Osteocyte (in vitro differentiated cells): ENCODE measurements at regions not wholly inside any gene's neighbourhood (a gene's known extent, or its start where the extent isn't known, plus 50 kb on each side); places are given as distances from the start of the nearest gene placed in this dataset.
"Not testable (repeated sequence)": the region's sequence is repeated elsewhere in the genome, so short reads cannot be mapped to it uniquely, and the experiment has no call there.

Source experiments
- DNase-seq: peaks from one replicate; pipeline ENCODE4 v3.0.0; 2021; ENCODE audit warnings: mixed read lengths; ENCODE audit not compliant: unreplicated experiment; ENCODE audit errors: extremely low spot score
- H3K27ac Mint-ChIP-seq: one replicate; pipeline ENCODE4 v1.8.0; 2021; ENCODE audit warnings: mild to moderate bottlenecking, mixed read lengths; ENCODE audit not compliant: unreplicated experiment
- H3K27me3 Mint-ChIP-seq: one replicate; pipeline ENCODE4 v1.8.0; 2021; ENCODE audit warnings: mixed read lengths; ENCODE audit not compliant: unreplicated experiment
- H3K36me3 Mint-ChIP-seq: one replicate; pipeline ENCODE4 v1.8.0; 2021; ENCODE audit warnings: mixed read lengths; ENCODE audit not compliant: unreplicated experiment
- H3K4me1 Mint-ChIP-seq: one replicate; pipeline ENCODE4 v1.8.0; 2021; ENCODE audit warnings: mixed read lengths; ENCODE audit not compliant: unreplicated experiment
- H3K4me3 Mint-ChIP-seq: one replicate; pipeline ENCODE4 v1.8.0; 2021; ENCODE audit warnings: mild to moderate bottlenecking, moderate library complexity, mixed read lengths; ENCODE audit not compliant: unreplicated experiment
- H3K9me3 Mint-ChIP-seq: one replicate; pipeline ENCODE4 v1.8.0; 2021; ENCODE audit warnings: mixed read lengths; ENCODE audit not compliant: unreplicated experiment
- CTCF ChIP-seq: fragments of 200-600 bp; sonication (generic); IDR thresholded peaks from 2 replicates; pipeline ENCODE4 v1.5.0; 2021; ENCODE audit warnings: antibody characterized with exemption, mild to moderate bottlenecking, moderate library complexity

- Mint-ChIP-seq H3K36me3 (peaks cover 2% of the 10 kb centered on the region), H3K4me1 (no peaks in the 10 kb centered on the region), H3K4me3 (no peak overlapping the region), H3K9me3 (peaks cover 17% of the 10 kb centered on the region), H3K27me3 (no peaks in the 10 kb centered on the region), H3K27ac (no peak overlapping the region)
- DNase-seq: no peak
- TF ChIP-seq CTCF: no peak
Measured at GRCh38 chr7:57821438-57822382, 371.7 kb downstream of the ZNF716 start.

DNA sequence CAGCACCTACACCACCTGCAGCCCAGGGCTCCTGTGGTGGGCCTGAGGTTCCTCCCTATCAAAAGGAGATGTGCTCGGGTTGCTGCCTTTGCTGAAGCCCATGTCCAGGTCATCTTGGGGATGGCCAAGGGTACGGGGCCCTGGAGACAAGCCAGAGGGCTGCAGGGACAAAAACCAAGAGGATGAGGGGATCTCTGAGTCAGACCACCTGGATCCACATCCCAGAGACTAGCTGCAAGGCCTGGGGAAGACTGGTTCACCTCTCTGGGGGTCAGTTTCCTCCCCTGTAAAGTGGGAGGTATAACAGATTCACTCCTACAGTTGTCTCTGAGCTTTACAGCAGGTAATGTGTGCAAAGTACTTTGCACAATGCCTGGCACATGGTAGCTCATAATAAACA, 376.6 kb downstream of the ZNF716 start:
- H3K4me1 Mint-ChIP-seq, DNase-seq, H3K27ac Mint-ChIP-seq, H3K27me3 Mint-ChIP-seq, H3K36me3 Mint-ChIP-seq, H3K4me3 Mint-ChIP-seq: not testable (repeated sequence)
- H3K9me3 Mint-ChIP-seq: peaks cover 10% of the 10 kb centered on the region

GRCh38 chr7:57835161-57835560, 385.2 kb downstream of the ZNF716 start:
- not testable (repeated sequence) for H3K9me3 Mint-ChIP-seq, DNase-seq, H3K36me3 Mint-ChIP-seq

GRCh38 chr7:57839152-57839551, 389.2 kb downstream of the ZNF716 start:
- H3K4me3 Mint-ChIP-seq, H3K4me1 Mint-ChIP-seq, H3K27ac Mint-ChIP-seq: not testable (repeated sequence)

More at GRCh38 chr7:57835161-57835560, 385.2 kb downstream of the ZNF716 start:
- not testable (repeated sequence) for H3K4me3 Mint-ChIP-seq, H3K27me3 Mint-ChIP-seq, H3K4me1 Mint-ChIP-seq, H3K27ac Mint-ChIP-seq

GRCh38 chr7:57867884-57868701, 418.1 kb downstream of the ZNF716 start:
- Mint-ChIP-seq H3K4me1 (no peaks in the 10 kb centered on the region), H3K27ac (no peak overlapping the region), H3K4me3 (no peak overlapping the region), H3K36me3 (peaks cover 1% of the 10 kb centered on the region), H3K9me3 (peaks cover 47% of the 10 kb centered on the region), H3K27me3 (no peaks in the 10 kb centered on the region)
- TF ChIP-seq CTCF: no peak
- DNase-seq: no peak

More at GRCh38 chr7:57839152-57839551, 389.2 kb downstream of the ZNF716 start:
- H3K36me3 Mint-ChIP-seq, H3K9me3 Mint-ChIP-seq, H3K27me3 Mint-ChIP-seq, DNase-seq: not testable (repeated sequence)

- H3K9me3 Mint-ChIP-seq: peaks cover 44% of the 10 kb centered on the region
- no peak overlapping the region for H3K27ac Mint-ChIP-seq
- H3K4me1 Mint-ChIP-seq: no peaks in the 10 kb centered on the region
- H3K4me3 Mint-ChIP-seq: no peak overlapping the region
- peaks cover 1% of the 10 kb centered on the region for H3K36me3 Mint-ChIP-seq
- TF ChIP-seq CTCF: no peak
- peak; percentile 84 for DNase-seq
- H3K27me3 Mint-ChIP-seq: no peaks in the 10 kb centered on the region
Measured at GRCh38 chr7:57868771-57869483, 418.9 kb downstream of the ZNF716 start.
